DND-41 (cell line): ENCODE measurements at regions not wholly inside any gene's neighbourhood (a gene's known extent, or its start where the extent isn't known, plus 50 kb on each side); places are given as distances from the start of the nearest gene placed in this dataset.
"Not testable (repeated sequence)": the region's sequence is repeated elsewhere in the genome, so short reads cannot be mapped to it uniquely, and the experiment has no call there.

Source experiments
- ATAC-seq: fragments of 200-7000 bp; cut with Tn5 transposase; 3 replicates; pipeline ENCODE4 v1.9.1; 2021; ENCODE audit warnings: low read depth; ENCODE audit not compliant: insufficient read depth
- DNase-seq: peaks from one replicate; pipeline ENCODE4 v3.0.0-alpha.2; 2020
- H2AFZ ChIP-seq: 2 replicates; pipeline ENCODE4 v1.6.0; 2012; ENCODE audit warnings: low read depth, low read length
- H3K27ac ChIP-seq: 2 replicates; pipeline ENCODE4 v1.5.1; 2012; ENCODE audit warnings: low read length, inconsistent platforms
- H3K27me3 ChIP-seq: fragments of 200-600 bp; sonication (generic); 2 replicates; pipeline ENCODE4 v1.6.0; 2012; ENCODE audit warnings: low read length, mild to moderate bottlenecking, inconsistent platforms; ENCODE audit not compliant: insufficient read depth, poor library complexity
- H3K36me3 ChIP-seq: 2 replicates; pipeline ENCODE4 v1.5.1; 2012; ENCODE audit warnings: low read length, inconsistent platforms; ENCODE audit not compliant: insufficient read depth
- H3K4me1 ChIP-seq: 2 replicates; pipeline ENCODE4 v1.5.1; 2012; ENCODE audit warnings: mild to moderate bottlenecking, low read length; ENCODE audit not compliant: insufficient read depth
- H3K4me2 ChIP-seq: 2 replicates; pipeline ENCODE4 v1.6.0; 2012; ENCODE audit warnings: mild to moderate bottlenecking, moderate library complexity, low read length, inconsistent platforms; ENCODE audit not compliant: insufficient read depth
- H3K4me3 ChIP-seq, 2 experiments: fragments of 200-600 bp in 1 of 2; shearing (Covaris generic) in 1 of 2; 2 replicates each; pipeline ENCODE4 v1.5.1; 2012 to 2016; ENCODE audit warnings: inconsistent platforms in 2 of 2, low read length in 2 of 2, mild to moderate bottlenecking in 2 of 2, low read depth in 1 of 2, moderate library complexity in 1 of 2
- H3K79me2 ChIP-seq: 2 replicates; pipeline ENCODE4 v1.6.0; 2012; ENCODE audit warnings: low read length, inconsistent platforms; ENCODE audit not compliant: insufficient read depth
- H3K9ac ChIP-seq: 2 replicates; pipeline ENCODE4 v1.6.0; 2012; ENCODE audit warnings: low read depth, mild to moderate bottlenecking, inconsistent platforms, low read length, moderate library complexity
- H3K9me3 ChIP-seq: 2 replicates; pipeline ENCODE4 v1.5.1; 2012; ENCODE audit warnings: low read length, moderate library complexity, mild to moderate bottlenecking, inconsistent platforms; ENCODE audit not compliant: insufficient read depth, severe bottlenecking
- H4K20me1 ChIP-seq: 2 replicates; pipeline ENCODE4 v1.6.0; 2012; ENCODE audit warnings: low read length; ENCODE audit not compliant: insufficient read depth
- EZH2 ChIP-seq: IDR thresholded peaks from 3 replicates; pipeline ENCODE4 v1.6.1; 2012; ENCODE audit warnings: borderline replicate concordance, low read depth, mild to moderate bottlenecking, moderate library complexity, low read length, inconsistent platforms; ENCODE audit not compliant: severe bottlenecking
- TF ChIP-seq, protein P1 (sequence below): IDR thresholded peaks from 2 replicates; pipeline ENCODE4 v1.5.1; 2012; ENCODE audit warnings: borderline replicate concordance, low read length, moderate library complexity, mild to moderate bottlenecking; ENCODE audit not compliant: poor library complexity, severe bottlenecking; ENCODE audit errors: extremely low read depth

DNA sequence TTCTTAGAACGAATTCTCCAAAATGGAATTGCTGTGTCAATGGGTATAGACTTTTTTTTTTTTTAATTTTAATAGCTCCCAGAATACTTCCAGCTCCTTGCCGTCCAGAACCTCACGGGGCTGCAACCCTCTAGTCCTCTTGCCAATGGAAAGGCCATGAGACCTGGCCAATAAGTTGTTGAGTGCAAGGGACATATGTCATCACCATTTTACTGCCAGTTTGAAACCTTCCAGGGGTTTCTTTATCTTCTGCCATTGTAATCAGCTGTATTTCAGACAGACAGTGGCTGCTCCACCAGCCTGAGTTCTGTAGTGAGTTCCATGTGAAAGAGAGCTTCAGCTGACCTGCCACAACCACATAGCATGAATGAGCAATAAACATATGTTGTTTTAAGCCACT, 95.0 kb upstream of the PTPRG start:
- Histone ChIP-seq H3K4me3 (no peak overlapping the region), H2AFZ (no peak overlapping the region), H3K4me2 (no peak overlapping the region), H4K20me1 (no peaks in the 10 kb centered on the region), H3K4me1 (no peaks in the 10 kb centered on the region), H3K9ac (no peak overlapping the region), H3K27ac (no peak overlapping the region), H3K27me3 (no peaks in the 10 kb centered on the region), H3K79me2 (no peaks in the 10 kb centered on the region), H3K36me3 (no peaks in the 10 kb centered on the region), H3K9me3 (peaks cover under 1% of the 10 kb centered on the region)
- DNase-seq (no peak), ATAC-seq (no peak)
- no peak for TF ChIP-seq EZH2
- TF ChIP-seq, protein P1, sequence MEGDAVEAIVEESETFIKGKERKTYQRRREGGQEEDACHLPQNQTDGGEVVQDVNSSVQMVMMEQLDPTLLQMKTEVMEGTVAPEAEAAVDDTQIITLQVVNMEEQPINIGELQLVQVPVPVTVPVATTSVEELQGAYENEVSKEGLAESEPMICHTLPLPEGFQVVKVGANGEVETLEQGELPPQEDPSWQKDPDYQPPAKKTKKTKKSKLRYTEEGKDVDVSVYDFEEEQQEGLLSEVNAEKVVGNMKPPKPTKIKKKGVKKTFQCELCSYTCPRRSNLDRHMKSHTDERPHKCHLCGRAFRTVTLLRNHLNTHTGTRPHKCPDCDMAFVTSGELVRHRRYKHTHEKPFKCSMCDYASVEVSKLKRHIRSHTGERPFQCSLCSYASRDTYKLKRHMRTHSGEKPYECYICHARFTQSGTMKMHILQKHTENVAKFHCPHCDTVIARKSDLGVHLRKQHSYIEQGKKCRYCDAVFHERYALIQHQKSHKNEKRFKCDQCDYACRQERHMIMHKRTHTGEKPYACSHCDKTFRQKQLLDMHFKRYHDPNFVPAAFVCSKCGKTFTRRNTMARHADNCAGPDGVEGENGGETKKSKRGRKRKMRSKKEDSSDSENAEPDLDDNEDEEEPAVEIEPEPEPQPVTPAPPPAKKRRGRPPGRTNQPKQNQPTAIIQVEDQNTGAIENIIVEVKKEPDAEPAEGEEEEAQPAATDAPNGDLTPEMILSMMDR, result no peak

DNA sequence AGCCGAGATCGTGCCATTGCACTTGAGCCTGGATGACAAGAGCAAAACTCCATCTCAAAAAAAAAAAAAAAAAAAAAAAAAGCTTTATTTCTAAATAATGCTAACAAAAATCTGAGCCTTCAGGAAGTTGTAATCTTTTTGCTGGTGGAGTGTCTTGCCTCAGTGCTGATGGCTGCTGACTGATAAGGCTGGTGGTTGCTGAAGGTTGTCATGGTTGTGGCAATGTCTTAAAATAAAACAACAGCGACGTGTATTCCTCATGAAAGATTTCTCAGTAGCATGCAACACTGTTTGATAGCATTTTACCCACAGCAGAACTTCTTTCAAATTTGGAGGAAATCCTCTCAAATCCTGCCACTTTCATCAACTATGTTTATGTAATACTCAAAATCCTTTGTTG, 77.4 kb upstream of the PTPRG start:
- Histone ChIP-seq H3K36me3 (no peaks in the 10 kb centered on the region), H4K20me1 (no peaks in the 10 kb centered on the region), H3K9ac (no peak overlapping the region), H3K9me3 (no peaks in the 10 kb centered on the region), H3K79me2 (no peaks in the 10 kb centered on the region), H3K27ac (no peak overlapping the region), H3K27me3 (no peaks in the 10 kb centered on the region), H2AFZ (no peak overlapping the region), H3K4me3 (no peak overlapping the region), H3K4me1 (no peaks in the 10 kb centered on the region), H3K4me2 (no peak overlapping the region)
- TF ChIP-seq EZH2, result no peak
- TF ChIP-seq, protein P1, result no peak
- ATAC-seq (peak; percentile 58; the same call in 1 of the 3 replicates), DNase-seq (peak; percentile 12)

DNA sequence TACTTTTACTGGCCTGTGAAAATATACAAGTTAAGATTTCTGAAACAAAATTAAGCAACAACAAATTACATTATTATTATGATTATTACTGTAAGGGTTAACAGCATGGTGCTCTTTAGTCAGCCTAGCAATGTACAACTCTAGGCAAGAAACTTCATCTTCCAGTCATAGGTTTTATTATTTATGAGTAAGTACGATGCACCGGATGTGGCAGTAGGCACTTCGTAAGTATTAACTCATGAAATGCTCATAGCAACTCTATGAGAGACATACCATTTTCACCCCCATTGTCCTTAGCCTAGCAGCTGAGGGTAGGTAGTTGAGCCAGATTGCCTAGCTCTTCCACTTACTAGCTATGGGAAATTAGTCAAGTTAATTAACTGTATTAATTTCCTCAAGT, 68.0 kb upstream of the PTPRG start:
- TF ChIP-seq, protein P1, result no peak
- TF ChIP-seq EZH2, result no peak
- Histone ChIP-seq H3K79me2 (no peaks in the 10 kb centered on the region), H3K4me1 (no peaks in the 10 kb centered on the region), H4K20me1 (no peaks in the 10 kb centered on the region), H3K9ac (no peak overlapping the region), H3K4me3 (no peak overlapping the region), H3K4me2 (no peak overlapping the region), H3K36me3 (no peaks in the 10 kb centered on the region), H3K9me3 (no peaks in the 10 kb centered on the region), H3K27me3 (no peaks in the 10 kb centered on the region), H2AFZ (no peak overlapping the region), H3K27ac (no peak overlapping the region)
- no peak for ATAC-seq
- DNase-seq, result no peak

DNA sequence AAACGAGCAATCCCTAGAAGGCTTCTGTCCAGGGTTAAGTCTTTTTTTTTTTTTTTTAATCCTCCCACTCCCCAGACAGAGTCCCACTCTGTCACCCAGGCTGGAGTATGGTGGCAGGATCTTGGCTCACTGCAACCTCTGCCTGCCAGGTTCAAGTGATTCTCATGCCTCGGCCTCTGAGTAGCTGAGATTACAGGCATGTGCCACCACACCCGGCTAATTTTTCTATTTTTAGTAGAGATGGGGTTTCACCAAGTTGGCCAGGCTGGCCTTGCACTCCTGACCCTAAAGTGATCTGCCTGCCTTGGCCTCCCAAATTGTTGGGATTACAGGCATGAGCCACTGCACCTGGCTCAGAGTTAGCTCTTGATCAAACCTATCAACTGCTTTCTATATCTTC, 67.1 kb upstream of the PTPRG start:
- not testable (repeated sequence) for ATAC-seq, H3K79me2 ChIP-seq, H3K36me3 ChIP-seq, H3K4me1 ChIP-seq, H3K27ac ChIP-seq, H4K20me1 ChIP-seq, H2AFZ ChIP-seq, DNase-seq, H3K27me3 ChIP-seq, H3K4me3 ChIP-seq, H3K4me2 ChIP-seq, H3K9me3 ChIP-seq, H3K9ac ChIP-seq
